Neural cell (in vitro differentiated cells): ENCODE measurements at regions not wholly inside any gene's neighbourhood (a gene's known extent, or its start where the extent isn't known, plus 50 kb on each side); places are given as distances from the start of the nearest gene placed in this dataset.

Experiments used
- CTCF ChIP-seq: fragments of 450-650 bp; IDR thresholded peaks from 2 replicates; pipeline ENCODE4 v1.5.1; 2014; ENCODE audit warnings: antibody characterized with exemption, mild to moderate bottlenecking, moderate library complexity; ENCODE audit not compliant: poor library complexity, severe bottlenecking
- POLR2AphosphoS5 ChIP-seq: IDR thresholded peaks from 2 replicates; pipeline ENCODE4 v1.6.1; 2012
- REST ChIP-seq: IDR thresholded peaks from 2 replicates; pipeline ENCODE4 v1.6.1; 2012; ENCODE audit warnings: borderline replicate concordance
- SMC3 ChIP-seq: fragments of 450-650 bp; conservative IDR thresholded peaks from 2 replicates; pipeline ENCODE4 v1.6.1; 2014; ENCODE audit warnings: antibody characterized with exemption, mild to moderate bottlenecking, moderate library complexity; ENCODE audit not compliant: poor library complexity

- TF ChIP-seq POLR2AphosphoS5 (no peak), CTCF (no peak), REST (no peak), SMC3 (no peak)
Observed at GRCh38 chr3:175969456-175969855, 1110.3 kb downstream of the NAALADL2 start.
